T-helper 1 cell treated with Interleukin-12 subunit alpha and Interleukin-12 subunit beta and Interleukin-4 antibody, amounts not matched to agents 30 ng/mL and 1 ng/mL, for 36 hours (primary cell): ENCODE measurements at regions not wholly inside any gene's neighbourhood (a gene's known extent, or its start where the extent isn't known, plus 50 kb on each side); places are given as distances from the start of the nearest gene placed in this dataset.

Source experiments
- intact Hi-C: fragments of 100-400 bp; cut with micrococcal nuclease; formaldehyde crosslinking; loops from one replicate; pipeline ENCODE4 v1.15.1; 2024

DNA sequence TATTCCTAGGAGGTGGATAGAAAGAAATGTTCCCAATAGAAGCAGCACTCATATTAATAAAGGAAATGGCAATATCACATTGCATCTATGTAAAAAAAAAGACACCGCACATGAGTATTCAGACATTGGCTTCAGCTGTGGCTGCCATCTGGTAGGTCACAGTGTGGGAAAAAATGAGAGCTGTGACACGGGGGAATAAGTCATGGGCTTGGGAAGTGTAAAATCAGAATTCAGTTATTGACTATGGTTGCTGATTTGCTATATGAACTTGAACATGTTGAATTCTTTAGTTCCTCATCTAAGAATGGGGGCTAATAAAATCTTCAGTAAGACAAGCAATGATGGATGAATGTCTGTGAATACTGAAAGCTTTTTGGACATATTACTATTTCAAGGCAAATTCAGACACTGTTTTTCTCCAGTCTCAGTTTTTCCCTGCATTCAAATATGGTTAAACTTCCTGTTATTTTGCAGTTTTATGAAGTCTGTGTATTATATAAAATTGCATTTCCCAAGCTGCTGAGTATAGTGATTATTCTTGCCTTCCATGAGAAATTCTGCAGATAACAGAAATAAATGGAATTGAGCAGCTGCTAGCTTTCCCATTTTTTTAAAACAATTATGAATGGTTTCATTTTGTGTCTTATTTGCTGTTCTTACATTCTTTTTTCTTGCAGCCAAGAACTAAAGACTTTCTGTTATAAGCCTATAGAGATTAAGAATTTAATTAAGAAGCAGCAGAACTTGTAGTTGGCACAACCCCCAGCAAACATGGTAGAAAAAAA lies 221.0 kb downstream of the ANKRD50 start:
- intact Hi-C loops, result no loop called here

DNA sequence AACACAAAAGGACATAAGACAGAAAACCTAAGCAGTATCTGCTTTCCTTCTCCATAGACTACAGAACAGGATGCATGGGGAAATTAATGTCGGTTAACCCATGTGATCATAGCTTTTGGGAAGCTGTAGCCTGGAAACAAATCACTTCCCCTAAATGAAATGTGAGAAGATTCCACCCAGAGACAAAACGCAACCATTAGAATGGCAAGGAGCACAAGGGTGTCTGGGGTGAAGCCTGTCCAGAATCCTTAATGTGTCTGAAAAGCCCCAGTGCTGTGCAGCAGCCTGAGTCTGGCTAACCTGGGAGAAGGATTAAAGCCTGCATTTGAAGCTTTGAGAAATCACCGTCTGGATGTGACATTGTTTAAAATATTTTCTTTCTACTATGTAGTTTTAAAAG lies 213.3 kb downstream of the ANKRD50 start:
- intact Hi-C loops, result no loop called here

DNA sequence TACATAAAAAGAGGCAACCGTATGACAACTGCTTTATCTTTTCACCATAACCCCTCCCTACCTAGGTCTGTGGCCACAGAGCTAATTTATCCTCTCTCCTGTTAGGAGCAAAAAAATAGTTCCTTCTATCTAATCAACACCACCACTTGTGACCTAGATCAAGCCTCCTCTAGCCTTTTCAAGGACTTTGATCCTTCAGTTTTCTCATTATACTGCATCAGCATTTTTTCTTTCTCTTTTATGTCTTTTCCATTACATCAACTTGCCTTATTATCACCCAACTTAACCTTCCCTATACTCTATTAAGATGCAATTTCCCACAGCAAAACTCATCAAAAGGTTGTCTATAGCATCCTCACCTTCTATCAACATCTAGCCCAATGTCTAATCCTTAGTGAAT lies 211.0 kb downstream of the ANKRD50 start:
- intact Hi-C loops, result no loop called here

DNA sequence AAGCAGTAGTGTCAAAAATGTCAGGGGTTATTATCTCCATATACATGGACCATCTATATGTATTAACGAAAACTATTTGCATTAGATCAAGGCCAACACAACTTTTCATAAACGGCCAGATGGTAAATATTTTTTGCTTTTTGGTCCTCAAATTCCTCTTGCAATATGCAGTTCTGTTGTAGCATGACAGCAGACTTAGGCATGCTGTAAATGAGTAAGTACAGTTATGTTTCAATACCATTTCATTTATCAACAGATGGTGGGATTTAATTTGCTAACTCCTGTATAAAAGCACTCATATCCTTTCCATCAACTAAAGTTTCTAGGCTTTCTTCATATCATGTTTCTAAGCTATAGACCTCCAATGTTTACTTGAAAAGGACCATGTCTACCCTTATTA lies 208.1 kb downstream of the ANKRD50 start:
- intact Hi-C loops, result no loop called here

DNA sequence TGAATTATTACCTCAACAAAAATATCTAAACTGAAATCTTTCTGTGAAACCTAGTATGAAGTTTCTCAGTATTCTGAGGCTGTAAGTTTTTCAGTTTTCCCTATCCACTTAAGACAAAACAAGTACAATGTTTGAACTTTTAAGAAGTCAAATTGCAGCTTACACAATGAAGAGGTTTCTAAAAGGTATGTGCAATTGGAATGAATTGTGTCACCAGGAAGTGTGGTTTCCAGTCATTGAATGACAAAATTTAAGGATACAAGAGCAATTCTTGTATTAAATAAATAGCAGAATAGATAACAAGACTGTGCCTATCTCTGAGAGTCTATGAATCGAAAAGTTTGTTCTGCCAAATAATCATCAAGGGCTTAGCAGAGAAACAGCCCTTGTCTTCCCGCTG lies 207.3 kb downstream of the ANKRD50 start:
- intact Hi-C loops, result no loop called here

DNA sequence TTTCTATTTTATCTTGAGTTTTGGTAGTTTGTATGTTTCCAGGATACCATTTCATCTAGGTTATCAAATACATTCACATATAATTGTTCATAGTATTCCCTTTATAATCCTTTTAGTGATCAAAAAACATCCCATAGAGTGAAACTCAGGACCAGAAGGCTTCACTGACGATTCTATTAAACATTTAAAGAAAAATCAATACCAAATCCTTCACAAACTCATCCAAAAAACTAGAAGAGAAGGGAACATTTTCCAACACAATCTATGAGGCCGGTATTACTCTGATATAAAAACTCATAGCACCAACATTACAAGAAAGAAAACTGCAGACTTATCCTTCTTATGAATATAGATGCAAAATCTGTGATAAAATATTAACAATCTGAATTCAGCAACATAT lies 203.4 kb downstream of the ANKRD50 start:
- intact Hi-C loops, result no loop called here

DNA sequence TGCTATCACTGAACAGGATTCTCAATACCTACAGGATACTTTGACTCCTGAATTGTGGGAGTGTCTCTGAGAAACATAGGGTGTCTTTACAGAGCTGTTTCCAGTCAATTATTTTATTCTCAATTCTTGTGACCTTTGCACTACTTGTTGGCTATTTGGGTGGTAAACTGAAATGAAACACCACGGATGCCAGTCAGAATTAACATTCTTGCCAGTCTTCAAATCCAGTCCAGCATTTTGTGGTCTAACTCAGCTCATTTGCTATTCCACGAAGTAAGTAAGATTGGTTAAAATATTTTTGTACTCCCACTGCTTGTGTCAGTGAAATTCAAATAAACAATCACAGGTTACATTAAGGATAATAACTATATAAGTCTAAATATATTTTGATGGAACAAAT lies 197.9 kb downstream of the ANKRD50 start:
- intact Hi-C loops, result no loop called here

DNA sequence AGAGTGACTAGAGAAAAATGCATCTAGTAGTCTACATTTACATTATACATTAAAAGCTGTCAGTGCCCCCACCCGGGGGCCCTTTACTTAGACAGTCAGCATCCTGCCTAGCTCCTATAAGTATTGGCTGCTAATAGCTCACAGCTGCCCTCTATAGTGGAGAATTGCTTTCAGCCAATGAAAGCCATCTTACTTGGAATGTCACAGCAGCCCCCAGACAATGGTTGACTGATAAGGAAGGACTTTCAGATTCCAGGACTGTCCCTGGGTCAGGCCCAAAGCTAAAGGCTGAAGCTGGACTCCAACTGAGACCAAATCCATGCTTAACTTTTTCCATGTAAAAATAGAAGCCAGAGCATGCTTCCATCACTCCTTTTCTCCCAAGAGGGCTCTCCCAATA lies 196.9 kb downstream of the ANKRD50 start:
- intact Hi-C loops, result no loop called here

DNA sequence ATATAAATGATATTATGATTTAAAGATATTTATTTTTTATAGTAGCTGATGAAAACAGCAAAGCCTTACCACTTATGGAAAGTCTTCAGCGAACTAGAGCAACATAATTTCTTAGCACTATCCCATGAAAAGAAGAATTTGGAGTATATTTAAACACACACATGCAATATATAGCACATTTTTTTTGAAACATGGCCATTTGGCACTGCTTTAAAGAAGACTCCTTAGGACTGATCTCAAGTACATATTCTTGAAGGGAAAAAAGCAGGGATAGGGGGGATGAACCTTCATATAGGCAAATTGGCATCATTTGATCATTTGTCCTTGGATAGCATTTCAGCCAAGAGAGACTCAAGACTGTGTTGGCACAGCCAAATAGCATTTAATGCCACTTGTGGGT lies 193.3 kb downstream of the ANKRD50 start:
- intact Hi-C loops, result no loop called here

DNA sequence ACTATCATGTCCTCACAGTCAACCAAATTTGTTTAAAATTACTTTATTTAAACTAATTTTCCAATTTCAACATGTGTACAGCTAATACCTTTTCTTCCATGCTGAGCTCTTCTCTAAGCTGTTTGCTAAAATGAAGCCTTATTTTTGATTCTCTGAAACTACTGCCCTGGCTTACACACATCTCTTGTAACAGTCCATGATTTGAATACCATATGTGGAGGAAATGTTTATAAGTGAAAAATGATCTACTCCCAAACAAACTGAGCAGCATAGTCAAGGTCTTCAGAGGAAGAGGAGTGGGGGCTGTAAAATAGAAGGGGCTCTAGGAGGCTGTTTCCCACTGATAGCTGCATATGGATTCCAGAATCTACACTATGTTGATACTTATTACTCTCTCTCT lies 188.7 kb downstream of the ANKRD50 start:
- intact Hi-C loops, result no loop called here

DNA sequence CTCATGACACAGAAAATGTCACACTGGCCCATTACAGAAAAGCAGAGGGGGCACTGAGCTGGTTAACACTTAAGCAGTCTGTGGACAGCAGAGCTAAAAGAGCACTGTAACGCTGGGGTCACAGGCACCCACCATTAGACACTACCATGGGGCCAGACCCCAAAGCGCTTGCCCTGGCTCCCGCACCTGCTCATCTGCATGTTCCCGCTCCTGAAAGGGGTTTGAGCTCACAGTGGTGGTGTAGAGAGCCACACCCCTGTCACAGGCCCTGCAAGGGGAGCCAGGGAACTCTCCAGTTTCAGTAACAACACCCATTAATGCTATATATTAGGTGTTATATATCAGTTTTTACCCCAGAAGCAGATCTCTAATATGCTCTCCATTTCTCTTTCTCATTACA lies 187.0 kb downstream of the ANKRD50 start:
- intact Hi-C loops, result no loop called here

DNA sequence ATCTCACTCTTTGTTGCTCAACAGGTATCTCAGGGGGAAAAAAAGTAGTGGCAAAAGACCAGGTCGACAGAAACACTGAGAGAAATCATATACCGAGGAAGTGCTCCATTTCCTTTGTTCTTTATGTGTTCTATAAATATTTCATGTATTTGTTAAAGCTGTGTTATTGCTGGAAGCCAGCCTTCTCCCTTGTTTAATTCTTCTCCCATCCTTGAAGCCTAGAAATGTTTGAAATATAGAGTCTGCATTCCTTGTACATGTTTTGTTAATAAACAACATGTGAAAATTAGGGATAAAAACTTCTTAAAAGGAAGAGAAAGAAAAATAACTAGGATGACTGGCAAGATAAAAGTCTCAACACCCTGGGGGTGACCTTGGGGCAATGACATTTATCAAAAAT lies 186.2 kb downstream of the ANKRD50 start:
- intact Hi-C loops, result no loop called here

DNA sequence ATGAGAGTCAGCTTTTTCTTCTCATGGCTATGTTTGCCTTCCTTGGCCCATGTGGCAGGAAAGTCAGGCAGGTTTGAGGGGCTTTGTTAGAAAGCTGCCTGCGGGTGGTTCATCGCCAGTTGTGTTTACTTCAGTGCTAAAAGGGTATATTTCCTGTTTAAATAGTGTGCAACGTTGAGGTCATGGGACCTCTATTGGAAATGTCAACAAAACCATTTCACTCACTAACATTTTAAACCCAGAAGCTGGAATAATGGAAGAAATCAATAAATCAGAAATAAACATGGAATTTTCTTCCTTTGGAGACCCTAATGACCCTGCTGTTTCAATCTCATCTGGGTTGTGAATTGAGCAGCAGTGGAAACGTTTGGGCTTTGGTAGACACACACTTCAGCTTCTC lies 185.8 kb downstream of the ANKRD50 start:
- intact Hi-C loops, result no loop called here

DNA sequence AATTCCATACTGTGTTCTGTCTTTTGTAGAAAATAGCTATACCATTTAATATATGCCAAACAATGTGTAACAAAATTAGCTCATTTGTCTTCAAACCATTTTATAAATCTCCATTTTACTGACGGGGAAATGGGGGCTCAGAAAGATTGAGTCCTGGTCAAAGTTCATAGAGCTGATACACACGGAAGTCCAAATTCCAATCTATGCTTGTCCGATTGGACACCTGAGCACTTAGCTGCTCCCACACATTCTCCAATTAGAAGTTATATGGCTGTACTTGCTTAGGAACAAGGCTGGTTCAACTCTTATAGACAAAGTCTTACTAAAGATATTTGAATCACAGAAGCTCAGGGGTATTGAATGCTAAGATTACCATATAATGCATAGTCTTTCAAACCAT lies 185.2 kb downstream of the ANKRD50 start:
- intact Hi-C loops, result no loop called here

DNA sequence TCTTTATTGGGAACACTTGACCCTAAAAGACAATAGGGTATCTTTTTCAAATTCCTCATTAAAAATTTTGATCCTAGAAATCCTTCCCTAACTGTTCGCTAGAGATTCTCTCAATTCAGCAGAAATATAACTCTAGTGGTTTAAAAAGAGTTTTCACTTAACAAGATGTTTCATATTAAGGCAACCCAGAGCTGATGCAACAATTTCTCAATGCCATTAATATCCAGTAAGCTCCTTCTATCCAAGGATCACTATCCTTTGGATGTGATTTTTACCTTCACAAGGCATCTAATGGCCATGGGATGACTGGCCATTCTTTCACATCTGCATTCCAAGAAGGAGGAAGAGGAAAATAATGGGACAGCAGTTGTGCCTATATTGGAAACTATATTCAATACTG lies 183.4 kb downstream of the ANKRD50 start:
- intact Hi-C loops, result no loop called here

DNA sequence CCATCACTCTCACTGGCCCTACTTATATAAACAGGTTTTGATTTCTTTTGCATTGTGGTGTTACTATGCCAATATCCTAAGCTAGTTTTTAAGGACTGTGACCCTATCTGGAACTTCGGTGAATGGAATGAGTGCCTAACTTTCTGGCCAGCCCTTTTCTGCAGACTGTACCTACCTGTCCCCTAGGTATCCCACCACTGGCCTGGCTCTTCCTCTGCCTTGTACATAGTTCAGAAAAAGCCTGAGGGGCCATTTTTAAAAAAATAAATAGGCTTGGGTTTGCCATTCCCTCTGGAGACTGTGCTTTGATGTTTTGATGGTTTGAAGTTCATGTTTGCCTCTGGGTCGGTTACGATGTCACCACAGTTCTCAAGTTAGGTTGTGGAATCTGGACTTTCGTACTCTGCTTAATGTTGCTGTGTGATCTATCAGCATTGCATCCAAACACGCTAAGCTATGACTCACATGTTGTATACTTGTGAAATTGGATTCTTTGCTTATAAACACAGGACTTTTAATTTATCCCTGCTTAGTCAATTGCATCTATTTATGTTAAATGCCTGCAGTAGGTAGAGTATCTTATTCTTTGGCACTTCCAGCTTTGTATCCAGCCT lies 182.0 kb downstream of the ANKRD50 start:
- intact Hi-C loops, result no loop called here

DNA sequence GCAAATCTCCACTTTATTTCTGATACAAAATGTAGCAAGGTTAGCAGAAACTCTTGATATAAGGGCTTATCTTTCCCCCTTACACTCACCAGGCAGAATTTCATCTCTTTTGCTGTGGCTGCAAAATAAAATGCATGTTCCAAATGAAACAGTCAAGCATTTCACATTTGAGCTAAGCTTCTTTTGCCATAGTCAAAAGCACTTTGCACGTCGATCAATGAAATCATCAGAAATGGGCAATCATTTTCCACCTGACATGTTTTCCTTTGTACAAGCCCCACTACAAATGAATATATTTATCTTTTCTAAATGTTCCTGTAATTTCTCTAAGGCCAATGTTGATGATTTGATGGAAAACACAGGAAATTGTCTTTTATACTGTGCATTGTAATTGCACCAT lies 178.4 kb downstream of the ANKRD50 start:
- intact Hi-C loops, result no loop called here

DNA sequence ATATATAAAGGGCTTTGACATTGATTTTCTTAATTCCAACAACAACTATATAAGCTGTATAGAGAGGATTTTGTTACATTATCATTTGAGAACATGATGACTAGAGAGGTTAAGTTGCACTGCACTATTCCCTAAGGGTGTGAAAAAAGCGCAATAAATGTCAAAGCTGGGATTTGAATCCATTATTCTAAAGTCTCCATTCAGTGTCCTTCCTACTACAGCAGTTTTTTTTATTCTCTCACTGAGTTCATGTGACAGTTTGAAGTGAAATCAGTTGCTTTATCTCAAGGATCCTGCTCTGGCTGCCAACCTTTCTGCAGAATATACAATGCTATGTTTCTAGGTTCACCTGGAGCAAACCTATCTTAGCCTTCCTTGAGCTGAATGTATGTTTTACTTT lies 177.5 kb downstream of the ANKRD50 start:
- intact Hi-C loops, result no loop called here

DNA sequence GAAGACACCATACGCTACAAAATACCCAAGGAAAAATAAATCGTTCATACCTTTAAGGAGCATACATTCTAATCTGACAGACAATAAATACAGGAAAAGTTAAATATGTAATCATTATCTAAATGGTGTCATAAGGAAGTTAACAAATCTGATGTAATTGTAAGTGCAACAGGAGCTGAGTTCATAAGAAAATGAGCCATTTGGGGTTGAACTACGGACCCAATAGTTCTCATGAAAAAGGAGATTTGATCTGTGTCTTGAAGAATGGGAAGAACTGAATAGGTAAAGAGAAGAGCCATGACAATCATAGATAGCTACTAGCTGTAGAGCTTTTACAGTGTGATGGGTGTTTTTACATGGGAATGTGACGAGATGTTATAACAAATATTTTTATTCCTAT lies 175.6 kb downstream of the ANKRD50 start:
- intact Hi-C loops, result no loop called here

DNA sequence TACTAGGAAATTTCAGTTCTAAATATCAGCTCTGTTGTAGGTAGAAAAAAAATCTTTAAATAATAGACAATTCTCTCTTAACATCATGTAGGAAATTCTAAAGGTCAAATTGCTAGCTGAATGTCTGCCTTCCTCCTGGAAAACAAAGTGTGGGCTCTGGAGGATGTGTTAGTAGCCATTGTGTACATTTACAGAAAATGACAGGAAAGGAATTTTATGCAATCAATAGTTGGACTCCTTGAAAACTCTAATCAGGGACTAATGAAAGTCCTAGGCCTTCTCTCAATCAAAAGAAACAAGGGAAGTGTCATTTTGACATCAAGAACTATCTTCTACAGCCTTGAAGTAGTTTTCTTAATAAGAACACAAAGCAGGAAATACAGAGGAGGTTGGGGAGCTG lies 174.6 kb downstream of the ANKRD50 start:
- intact Hi-C loops, result no loop called here

DNA sequence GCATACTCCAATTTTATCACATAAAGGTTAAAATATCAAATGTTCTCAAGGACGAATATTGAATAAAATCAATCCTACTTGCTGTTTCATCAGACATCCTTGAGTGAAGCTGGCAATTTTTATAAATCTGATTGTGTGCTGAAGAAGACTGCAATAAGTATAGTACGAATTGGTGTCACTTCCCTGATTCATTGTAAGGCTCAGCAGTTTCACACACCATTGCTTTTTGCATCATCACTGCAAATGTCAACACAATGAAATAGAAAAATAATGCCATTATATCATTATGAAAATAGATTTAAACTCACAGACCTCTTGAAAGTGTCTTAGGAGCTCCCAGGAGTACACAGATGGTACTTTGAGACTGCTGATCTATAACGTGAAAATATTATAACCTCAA lies 172.5 kb downstream of the ANKRD50 start:
- intact Hi-C loops, result no loop called here

DNA sequence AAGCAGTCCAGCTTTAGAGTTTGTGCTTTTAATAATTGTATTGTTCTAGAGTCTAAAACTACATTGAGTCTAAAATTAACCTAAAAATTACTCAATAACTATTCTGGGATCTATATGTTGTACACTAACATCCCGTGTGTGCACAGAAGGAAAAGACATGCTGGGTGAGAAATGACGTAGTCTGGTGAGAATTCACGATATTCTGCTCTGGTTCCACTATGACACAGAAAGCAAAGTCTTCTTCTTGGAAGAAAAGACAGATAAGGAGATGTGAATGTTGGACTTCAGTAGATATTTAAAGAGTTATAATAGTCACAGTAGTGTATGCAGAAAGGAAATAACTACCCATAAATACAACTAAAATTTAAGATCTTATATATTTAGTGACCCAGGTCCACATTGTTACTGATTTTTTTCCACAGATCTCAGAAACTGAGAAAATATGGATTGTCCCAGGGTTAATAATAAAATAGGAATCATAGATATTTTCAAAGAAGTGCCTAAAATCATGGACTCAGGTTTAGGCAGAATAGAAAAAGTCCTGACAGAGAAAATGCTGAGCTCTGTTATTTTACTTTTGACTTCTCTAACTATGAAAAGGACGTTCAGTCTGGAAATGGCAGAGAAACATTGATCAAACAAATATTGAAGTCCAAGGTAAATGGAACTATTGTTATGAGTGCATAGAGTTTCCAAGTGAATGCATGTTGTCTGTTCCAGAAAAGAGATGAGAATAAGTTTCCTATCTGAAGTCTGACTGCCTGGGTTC lies 170.7 kb downstream of the ANKRD50 start:
- intact Hi-C loops, result no loop called here

DNA sequence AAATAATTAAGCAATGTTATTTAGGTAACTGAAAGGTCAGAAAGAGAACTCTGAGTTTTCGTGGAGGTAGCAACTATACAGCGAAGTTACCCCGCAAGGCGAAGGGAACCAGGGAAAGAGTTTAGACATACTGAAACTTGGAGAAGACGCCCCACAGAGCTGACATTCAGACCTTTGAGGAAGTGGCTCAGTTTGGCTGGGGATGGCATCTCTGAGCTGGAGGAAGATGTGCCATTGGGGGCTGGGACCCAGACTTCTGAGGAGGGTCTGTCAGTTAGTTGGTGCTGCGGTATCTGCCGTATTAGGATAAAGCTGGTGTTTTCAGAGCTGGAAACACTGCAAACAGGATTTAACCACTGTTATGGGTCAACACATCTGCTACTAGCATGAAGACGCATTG lies 156.6 kb downstream of the ANKRD50 start:
- intact Hi-C loops, result no loop called here
